Neural cell (in vitro differentiated cells): ENCODE measurements at regions not wholly inside any gene's neighbourhood (a gene's known extent, or its start where the extent isn't known, plus 50 kb on each side); places are given as distances from the start of the nearest gene placed in this dataset.

Source experiments
- POLR2AphosphoS5 ChIP-seq: IDR thresholded peaks from 2 replicates; pipeline ENCODE4 v1.6.1; 2012
- TF ChIP-seq, protein P1 (sequence below): fragments of 450-650 bp; IDR thresholded peaks from 2 replicates; pipeline ENCODE4 v1.5.1; 2014; ENCODE audit warnings: antibody characterized with exemption, mild to moderate bottlenecking, moderate library complexity; ENCODE audit not compliant: poor library complexity, severe bottlenecking

GRCh38 chr20:60224914-60225313 lies 266.7 kb downstream of the CDH26 start:
- TF ChIP-seq, protein P1, sequence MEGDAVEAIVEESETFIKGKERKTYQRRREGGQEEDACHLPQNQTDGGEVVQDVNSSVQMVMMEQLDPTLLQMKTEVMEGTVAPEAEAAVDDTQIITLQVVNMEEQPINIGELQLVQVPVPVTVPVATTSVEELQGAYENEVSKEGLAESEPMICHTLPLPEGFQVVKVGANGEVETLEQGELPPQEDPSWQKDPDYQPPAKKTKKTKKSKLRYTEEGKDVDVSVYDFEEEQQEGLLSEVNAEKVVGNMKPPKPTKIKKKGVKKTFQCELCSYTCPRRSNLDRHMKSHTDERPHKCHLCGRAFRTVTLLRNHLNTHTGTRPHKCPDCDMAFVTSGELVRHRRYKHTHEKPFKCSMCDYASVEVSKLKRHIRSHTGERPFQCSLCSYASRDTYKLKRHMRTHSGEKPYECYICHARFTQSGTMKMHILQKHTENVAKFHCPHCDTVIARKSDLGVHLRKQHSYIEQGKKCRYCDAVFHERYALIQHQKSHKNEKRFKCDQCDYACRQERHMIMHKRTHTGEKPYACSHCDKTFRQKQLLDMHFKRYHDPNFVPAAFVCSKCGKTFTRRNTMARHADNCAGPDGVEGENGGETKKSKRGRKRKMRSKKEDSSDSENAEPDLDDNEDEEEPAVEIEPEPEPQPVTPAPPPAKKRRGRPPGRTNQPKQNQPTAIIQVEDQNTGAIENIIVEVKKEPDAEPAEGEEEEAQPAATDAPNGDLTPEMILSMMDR: no peak
- no peak for TF ChIP-seq POLR2AphosphoS5
